ENCODE measurements at regions not wholly inside any gene's neighbourhood (a gene's known extent, or its start where the extent isn't known, plus 50 kb on each side); places are given as distances from the start of the nearest gene placed in this dataset. TPM values are rescaled to one million over a fixed set of nuclear protein-coding genes. Genes with fewer than 3 reads are reported as not detected.

Small RNA genes lying in the stretch of these regions (small RNA-seq; reads per million reads assigned to genes)
- gene RF00012, result not detected

Data from omental fat pad (tissue), 1 donor.